Mammary epithelial cell (primary cell): ENCODE measurements at regions not wholly inside any gene's neighbourhood (a gene's known extent, or its start where the extent isn't known, plus 50 kb on each side); places are given as distances from the start of the nearest gene placed in this dataset.

Experiments
- EZH2 ChIP-seq: IDR thresholded peaks from 2 replicates; pipeline ENCODE4 v1.6.1; 2012; ENCODE audit warnings: low read length, inconsistent platforms, borderline replicate concordance
- TF ChIP-seq, protein P1 (sequence below), 2 donors: IDR thresholded peaks in 1 of 2; conservative IDR thresholded peaks in 1 of 2; 2 replicates each; pipeline ENCODE4 v1.5.1; 2011 to 2012; ENCODE audit warnings: inconsistent platforms in 2 of 2, low read length in 2 of 2, mild to moderate bottlenecking in 2 of 2, control low read depth in 1 of 2, low read depth in 1 of 2; ENCODE audit not compliant: insufficient read depth in 1 of 2; ENCODE audit errors: extremely low read depth in 1 of 2

DNA sequence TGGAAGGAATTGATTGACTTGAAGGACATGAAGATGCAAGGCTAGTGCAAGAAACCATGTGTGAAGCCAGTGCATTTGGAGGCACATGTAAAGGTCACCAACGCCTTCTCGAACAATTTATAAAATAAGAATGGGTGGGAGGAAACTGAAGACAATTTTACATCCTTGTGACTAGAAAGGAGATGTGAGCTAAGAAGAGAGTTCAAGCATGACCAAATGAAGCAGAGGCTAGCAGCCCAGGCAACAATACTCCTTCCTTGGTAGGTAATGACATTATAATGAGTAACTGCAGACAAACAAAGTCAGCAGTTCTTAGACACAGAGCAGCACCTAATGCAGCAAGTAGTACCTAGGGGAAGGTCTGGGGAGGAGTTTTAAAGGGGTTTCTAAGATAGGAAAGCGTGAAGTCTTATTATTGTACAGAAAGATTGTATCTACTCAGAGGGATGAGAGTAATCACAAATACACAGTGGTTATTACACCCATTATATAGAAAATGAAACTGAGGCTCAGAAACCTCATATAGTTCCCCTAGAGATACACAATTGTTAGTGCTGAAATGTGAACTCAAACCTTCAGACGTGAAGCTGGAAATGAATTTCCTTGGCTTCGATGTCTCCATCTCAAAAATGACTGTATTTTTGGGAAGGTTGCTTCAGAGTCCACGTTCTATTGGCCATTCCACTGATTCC is 56.1 kb downstream of the ATXN3L start:
- TF ChIP-seq, protein P1, sequence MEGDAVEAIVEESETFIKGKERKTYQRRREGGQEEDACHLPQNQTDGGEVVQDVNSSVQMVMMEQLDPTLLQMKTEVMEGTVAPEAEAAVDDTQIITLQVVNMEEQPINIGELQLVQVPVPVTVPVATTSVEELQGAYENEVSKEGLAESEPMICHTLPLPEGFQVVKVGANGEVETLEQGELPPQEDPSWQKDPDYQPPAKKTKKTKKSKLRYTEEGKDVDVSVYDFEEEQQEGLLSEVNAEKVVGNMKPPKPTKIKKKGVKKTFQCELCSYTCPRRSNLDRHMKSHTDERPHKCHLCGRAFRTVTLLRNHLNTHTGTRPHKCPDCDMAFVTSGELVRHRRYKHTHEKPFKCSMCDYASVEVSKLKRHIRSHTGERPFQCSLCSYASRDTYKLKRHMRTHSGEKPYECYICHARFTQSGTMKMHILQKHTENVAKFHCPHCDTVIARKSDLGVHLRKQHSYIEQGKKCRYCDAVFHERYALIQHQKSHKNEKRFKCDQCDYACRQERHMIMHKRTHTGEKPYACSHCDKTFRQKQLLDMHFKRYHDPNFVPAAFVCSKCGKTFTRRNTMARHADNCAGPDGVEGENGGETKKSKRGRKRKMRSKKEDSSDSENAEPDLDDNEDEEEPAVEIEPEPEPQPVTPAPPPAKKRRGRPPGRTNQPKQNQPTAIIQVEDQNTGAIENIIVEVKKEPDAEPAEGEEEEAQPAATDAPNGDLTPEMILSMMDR (conservative IDR thresholded peaks at IDR 0.05 in 1 of 2, IDR thresholded peaks at IDR 0.05 in 1 of 2; ENCODE audit: extremely low read depth in 1 of 2, insufficient read depth in 1 of 2, low read depth in 1 of 2, low read length in 2 of 2), result no peak
- TF ChIP-seq EZH2, result no peak
